CD14-positive monocyte (primary cell): ENCODE measurements at regions not wholly inside any gene's neighbourhood (a gene's known extent, or its start where the extent isn't known, plus 50 kb on each side); places are given as distances from the start of the nearest gene placed in this dataset.

Source experiments
- DNase-seq, 3 donors: peaks; one replicate each; pipeline ENCODE4 v3.0.0-alpha.2; 2011 to 2022
- H2AFZ ChIP-seq: 2 replicates; pipeline ENCODE4 v1.6.0; 2012; ENCODE audit warnings: mild to moderate bottlenecking, low read depth, low read length, inconsistent platforms; ENCODE audit not compliant: insufficient read depth, poor library complexity, severe bottlenecking
- H3K27ac ChIP-seq, 2 donors: 1 replicate in 1 of 2; 2 replicates in 1 of 2; pipeline ENCODE4 v1.5.1; 2012 to 2013; ENCODE audit warnings: low read length in 2 of 2, control low read depth in 1 of 2, inconsistent platforms in 1 of 2, low read depth in 1 of 2, mild to moderate bottlenecking in 1 of 2
- H3K27me3 ChIP-seq, 2 donors: one replicate each; pipeline versions ENCODE4 v1.6.0 to v1.6.1; 2011 to 2013; ENCODE audit warnings: low read length in 2 of 2; ENCODE audit not compliant: control insufficient read depth in 2 of 2, insufficient read depth in 2 of 2
- H3K36me3 ChIP-seq, 2 donors: replicated peaks in 1 of 2; 1 replicate in 1 of 2; 2 replicates in 1 of 2; pipeline versions ENCODE4 v1.5.1 to v1.6.1; 2012 to 2013; ENCODE audit warnings: low read length in 2 of 2, control low read depth in 1 of 2, inconsistent platforms in 1 of 2, mild to moderate bottlenecking in 1 of 2; ENCODE audit not compliant: insufficient read depth in 2 of 2, control insufficient read depth in 1 of 2
- H3K4me1 ChIP-seq, 2 donors: 1 replicate in 1 of 2; 2 replicates in 1 of 2; pipeline versions ENCODE4 v1.5.1 to v1.6.1; 2012 to 2013; ENCODE audit warnings: low read length in 2 of 2, control low read depth in 1 of 2, inconsistent platforms in 1 of 2, mild to moderate bottlenecking in 1 of 2, moderate library complexity in 1 of 2; ENCODE audit not compliant: insufficient read depth in 2 of 2, control insufficient read depth in 1 of 2
- H3K4me2 ChIP-seq: replicated peaks from 2 replicates; pipeline ENCODE3; 2012; ENCODE audit warnings: low read length, moderate library complexity, mild to moderate bottlenecking; ENCODE audit not compliant: poor library complexity, severe bottlenecking; ENCODE audit errors: extremely low read depth
- H3K4me3 ChIP-seq, 3 experiments: fragments of 200-600 bp in 1 of 3; sonication (generic) in 1 of 3; replicated peaks in 1 of 3; 1 replicate in 2 of 3; 2 replicates in 1 of 3; pipeline ENCODE4 v1.5.1; 2011 to 2013; ENCODE audit warnings: low read length in 3 of 3, mild to moderate bottlenecking in 3 of 3, control low read depth in 2 of 3, low read depth in 2 of 3, inconsistent platforms in 1 of 3, moderate library complexity in 1 of 3
- H3K79me2 ChIP-seq: 2 replicates; pipeline ENCODE4 v1.6.0; 2012; ENCODE audit warnings: mild to moderate bottlenecking, control low read depth, inconsistent platforms, low read length, moderate library complexity; ENCODE audit not compliant: insufficient read depth
- H3K9ac ChIP-seq: 2 replicates; pipeline ENCODE4 v1.6.0; 2017; ENCODE audit warnings: low read length, mild to moderate bottlenecking; ENCODE audit not compliant: insufficient read depth, poor library complexity, severe bottlenecking
- H3K9me3 ChIP-seq, 2 donors: replicated peaks in 1 of 2; 1 replicate in 1 of 2; 2 replicates in 1 of 2; pipeline versions ENCODE4 v1.5.1 to v1.6.1; 2012 to 2013; ENCODE audit warnings: low read length in 2 of 2, control low read depth in 1 of 2; ENCODE audit not compliant: control insufficient read depth in 1 of 2, insufficient read depth in 1 of 2
- H4K20me1 ChIP-seq: 2 replicates; pipeline ENCODE4 v1.6.0; 2012; ENCODE audit warnings: mild to moderate bottlenecking, low read length, control low read depth, moderate library complexity; ENCODE audit not compliant: insufficient read depth
- H3K27ac Mint-ChIP-seq, 7 donors: one replicate each; pipeline ENCODE4 v1.8.0; 2020; ENCODE audit warnings: mild to moderate bottlenecking in 7 of 7, mixed read lengths in 7 of 7, moderate library complexity in 6 of 7, inconsistent platforms in 2 of 7
- H3K27me3 Mint-ChIP-seq, 3 donors: one replicate each; pipeline ENCODE4 v1.8.0; 2021 to 2022; ENCODE audit warnings: low read depth in 3 of 3, mild to moderate bottlenecking in 3 of 3, mixed read lengths in 3 of 3, moderate library complexity in 3 of 3, inconsistent platforms in 1 of 3
- H3K36me3 Mint-ChIP-seq, 2 donors: one replicate each; pipeline ENCODE4 v1.8.0; 2020; ENCODE audit warnings: mixed read lengths in 2 of 2, inconsistent platforms in 1 of 2, mild to moderate bottlenecking in 1 of 2
- H3K4me1 Mint-ChIP-seq: one replicate; pipeline ENCODE4 v1.8.0; 2020; ENCODE audit warnings: mild to moderate bottlenecking, mixed read lengths
- H3K4me3 Mint-ChIP-seq, 2 donors: one replicate each; pipeline ENCODE4 v1.8.0; 2020; ENCODE audit warnings: mild to moderate bottlenecking in 2 of 2, mixed read lengths in 2 of 2, moderate library complexity in 1 of 2
- H3K9me3 Mint-ChIP-seq, 7 donors: one replicate each; pipeline ENCODE4 v1.8.0; 2020 to 2022; ENCODE audit warnings: mixed read lengths in 7 of 7, mild to moderate bottlenecking in 6 of 7, moderate library complexity in 6 of 7, inconsistent platforms in 2 of 7
- CTCF ChIP-seq: fragments of 200-600 bp; IDR thresholded peaks from one replicate; pipeline ENCODE4 v1.8.0; 2022; ENCODE audit warnings: antibody characterized with exemption, mild to moderate bottlenecking
- WGBS: methylation state at CpG from one replicate; pipeline ENCODE4 v1.1.5; 2013; ENCODE audit warnings: missing lambda C conversion rate; ENCODE audit not compliant: insufficient coverage; 5-methylcytosine and 5-hydroxymethylcytosine counted together
- intact Hi-C, 2 donors: fragments of 100-400 bp; cut with micrococcal nuclease; formaldehyde crosslinking; loops; one replicate each; pipeline versions ENCODE4 v1.15.0 to v1.15.1; 2023

- no peaks in the 10 kb centered on the region for H3K36me3 Mint-ChIP-seq
- H3K27me3 Mint-ChIP-seq: no peaks in the 10 kb centered on the region
- H3K4me1 ChIP-seq: no peaks in the 10 kb centered on the region
- no peaks in the 10 kb centered on the region for H3K4me1 Mint-ChIP-seq
- no peaks in the 10 kb centered on the region for H4K20me1 ChIP-seq
- no peak overlapping the region for H3K27ac Mint-ChIP-seq
- H3K79me2 ChIP-seq: no peaks in the 10 kb centered on the region
- no CpG with 5 or more reads among the region's 1 CpG for WGBS
- H2AFZ ChIP-seq: no peak overlapping the region
- no peaks in the 10 kb centered on the region for H3K9me3 ChIP-seq
- no peaks in the 10 kb centered on the region for H3K27me3 ChIP-seq
- H3K4me3 Mint-ChIP-seq: no peak overlapping the region
- no peak overlapping the region for H3K27ac ChIP-seq
- H3K4me3 ChIP-seq: no peak overlapping the region
- H3K9ac ChIP-seq: no peak overlapping the region
- peaks cover 0 to 2% (median 0%) of the 10 kb centered on the region in 7 donors for H3K9me3 Mint-ChIP-seq
- no peak for TF ChIP-seq CTCF
- intact Hi-C loops: no loop called here
- no peaks in the 10 kb centered on the region for H3K36me3 ChIP-seq
- no peak for DNase-seq
- H3K4me2 ChIP-seq: no peak overlapping the region
Observed at GRCh38 chr6:121879149-121879548, 443.7 kb downstream of the GJA1 start.

DNA sequence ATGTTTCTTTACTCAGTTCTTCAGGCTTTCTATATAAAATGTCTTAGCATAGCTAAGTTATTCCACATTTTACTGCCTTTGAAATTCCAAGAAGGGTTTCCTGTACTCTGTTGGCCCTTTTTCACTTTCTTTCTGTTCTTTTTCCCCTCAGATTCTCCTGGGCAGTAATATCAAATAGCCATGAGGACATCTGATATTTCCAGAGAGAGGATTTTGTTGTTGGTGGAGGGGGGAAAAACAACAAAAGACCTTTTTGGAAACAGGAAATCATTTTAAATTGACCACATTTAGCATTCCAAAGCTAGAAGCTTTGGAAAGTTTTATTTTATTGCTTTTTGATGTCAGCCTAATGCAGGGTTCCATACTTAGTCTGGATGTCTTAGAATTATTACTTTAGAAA is 445.4 kb downstream of the GJA1 start:
- Histone ChIP-seq H2AFZ (no peak overlapping the region), H3K79me2 (no peaks in the 10 kb centered on the region), H3K4me3 (no peak overlapping the region), H4K20me1 (no peaks in the 10 kb centered on the region), H3K36me3 (no peaks in the 10 kb centered on the region), H3K27me3 (no peaks in the 10 kb centered on the region), H3K27ac (no peak overlapping the region), H3K4me1 (no peaks in the 10 kb centered on the region), H3K4me2 (no peak overlapping the region), H3K9ac (no peak overlapping the region), H3K9me3 (no peaks in the 10 kb centered on the region)
- Mint-ChIP-seq H3K9me3 (peaks cover 0 to 2% (median 0%) of the 10 kb centered on the region in 7 donors), H3K27ac (no peak overlapping the region), H3K27me3 (no peaks in the 10 kb centered on the region), H3K36me3 (no peaks in the 10 kb centered on the region), H3K4me1 (no peaks in the 10 kb centered on the region), H3K4me3 (no peak overlapping the region)
- intact Hi-C loops: no loop called here
- DNase-seq: no peak
- TF ChIP-seq CTCF: no peak
